ENCODE measurements at regions not wholly inside any gene's neighbourhood (a gene's known extent, or its start where the extent isn't known, plus 50 kb on each side); places are given as distances from the start of the nearest gene placed in this dataset.

- ATAC-seq, result no peak
- no peak for DNase-seq
- no peaks in the 10 kb centered on the region for H3K27me3 Mint-ChIP-seq
- no peaks in the 10 kb centered on the region for H3K4me1 Mint-ChIP-seq
- no peak overlapping the region for H3K4me3 Mint-ChIP-seq
- H3K36me3 Mint-ChIP-seq, result no peaks in the 10 kb centered on the region
- H3K27ac Mint-ChIP-seq, result no peak overlapping the region
- CTCF ChIA-PET, result no interaction called here
- no peaks in the 10 kb centered on the region for H3K9me3 Mint-ChIP-seq (ENCODE audit: low read depth)
These were observed 943.1 kb downstream of the ARAP2 start for GRCh38 chr4:35300996-35301774.

GRCh38 chr4:35315419-35315818 lies 928.9 kb downstream of the ARAP2 start:
- CTCF ChIA-PET, result no interaction called here

GRCh38 chr4:35325908-35326453 lies 918.3 kb downstream of the ARAP2 start:
- Mint-ChIP-seq H3K4me1 (no peaks in the 10 kb centered on the region), H3K36me3 (no peaks in the 10 kb centered on the region), H3K27me3 (no peaks in the 10 kb centered on the region), H3K4me3 (no peak overlapping the region), H3K9me3 (ENCODE audit: low read depth) (no peaks in the 10 kb centered on the region), H3K27ac (no peak overlapping the region)
- CTCF ChIA-PET, result no interaction called here
- no peak for DNase-seq
- no peak for ATAC-seq

More at GRCh38 chr4:35315419-35315818, 928.9 kb downstream of the ARAP2 start:
- no peaks in the 10 kb centered on the region for H3K36me3 Mint-ChIP-seq
- H3K27me3 Mint-ChIP-seq, result no peaks in the 10 kb centered on the region
- no peak overlapping the region for H3K4me3 Mint-ChIP-seq
- H3K27ac Mint-ChIP-seq, result no peak overlapping the region
- DNase-seq, result no peak
- H3K9me3 Mint-ChIP-seq (ENCODE audit: low read depth), result no peaks in the 10 kb centered on the region
- no peak for ATAC-seq
- H3K4me1 Mint-ChIP-seq, result no peaks in the 10 kb centered on the region

- CTCF ChIA-PET, result no interaction called here
- Mint-ChIP-seq H3K27me3 (no peaks in the 10 kb centered on the region), H3K4me1 (no peaks in the 10 kb centered on the region)
These were observed 901.5 kb downstream of the ARAP2 start for GRCh38 chr4:35342833-35343232.

GRCh38 chr4:35347276-35347675 lies 897.0 kb downstream of the ARAP2 start:
- CTCF ChIA-PET, result no interaction called here
- DNase-seq (no peak), ATAC-seq (no peak)
- Mint-ChIP-seq H3K9me3 (ENCODE audit: low read depth) (peaks cover 15% of the 10 kb centered on the region), H3K27ac (no peak overlapping the region), H3K36me3 (no peaks in the 10 kb centered on the region), H3K27me3 (no peaks in the 10 kb centered on the region), H3K4me1 (no peaks in the 10 kb centered on the region), H3K4me3 (no peak overlapping the region)

More at GRCh38 chr4:35342833-35343232, 901.5 kb downstream of the ARAP2 start:
- ATAC-seq, result no peak
- Mint-ChIP-seq H3K27ac (no peak overlapping the region), H3K9me3 (ENCODE audit: low read depth) (peaks cover under 1% of the 10 kb centered on the region), H3K4me3 (no peak overlapping the region), H3K36me3 (no peaks in the 10 kb centered on the region)
- DNase-seq, result no peak

- Mint-ChIP-seq H3K27me3 (no peaks in the 10 kb centered on the region), H3K27ac (no peak overlapping the region), H3K4me3 (no peak overlapping the region), H3K36me3 (no peaks in the 10 kb centered on the region), H3K4me1 (no peaks in the 10 kb centered on the region), H3K9me3 (ENCODE audit: low read depth) (peaks cover 11% of the 10 kb centered on the region)
- ATAC-seq, result no peak
- no peak for DNase-seq
- CTCF ChIA-PET, result no interaction called here
These were observed 886.2 kb downstream of the ARAP2 start for GRCh38 chr4:35358001-35358584.

- H3K9me3 Mint-ChIP-seq (ENCODE audit: low read depth), result peaks cover 10% of the 10 kb centered on the region
- no peaks in the 10 kb centered on the region for H3K27me3 Mint-ChIP-seq
- CTCF ChIA-PET, result no interaction called here
- no peak overlapping the region for H3K4me3 Mint-ChIP-seq
- DNase-seq (no peak), ATAC-seq (no peak)
- no peak overlapping the region for H3K27ac Mint-ChIP-seq
- H3K4me1 Mint-ChIP-seq, result no peaks in the 10 kb centered on the region
- no peaks in the 10 kb centered on the region for H3K36me3 Mint-ChIP-seq
These were observed 879.9 kb downstream of the ARAP2 start for GRCh38 chr4:35364321-35364870.

GRCh38 chr4:35365186-35365585 lies 879.1 kb downstream of the ARAP2 start:
- Mint-ChIP-seq H3K4me3 (no peak overlapping the region), H3K9me3 (ENCODE audit: low read depth) (peaks cover 8% of the 10 kb centered on the region), H3K27me3 (no peaks in the 10 kb centered on the region), H3K4me1 (no peaks in the 10 kb centered on the region), H3K27ac (no peak overlapping the region), H3K36me3 (no peaks in the 10 kb centered on the region)
- no peak for ATAC-seq
- no peak for DNase-seq
- CTCF ChIA-PET, result no interaction called here

- no peak for ATAC-seq
- no peak overlapping the region for H3K27ac Mint-ChIP-seq
- H3K27me3 Mint-ChIP-seq, result no peaks in the 10 kb centered on the region
- no peaks in the 10 kb centered on the region for H3K4me1 Mint-ChIP-seq
- no peaks in the 10 kb centered on the region for H3K36me3 Mint-ChIP-seq
- H3K4me3 Mint-ChIP-seq, result no peak overlapping the region
- no peaks in the 10 kb centered on the region for H3K9me3 Mint-ChIP-seq (ENCODE audit: low read depth)
- CTCF ChIA-PET, result no interaction called here
- DNase-seq, result no peak
These were observed 844.4 kb downstream of the ARAP2 start for GRCh38 chr4:35399912-35400311.

GRCh38 chr4:35423104-35423503 lies 821.2 kb downstream of the ARAP2 start:
- no peak overlapping the region for H3K27ac Mint-ChIP-seq
- H3K9me3 Mint-ChIP-seq (ENCODE audit: low read depth), result no peaks in the 10 kb centered on the region
- CTCF ChIA-PET, result no interaction called here
- no peaks in the 10 kb centered on the region for H3K4me1 Mint-ChIP-seq
- H3K27me3 Mint-ChIP-seq, result no peaks in the 10 kb centered on the region
- no peak overlapping the region for H3K4me3 Mint-ChIP-seq
- no peaks in the 10 kb centered on the region for H3K36me3 Mint-ChIP-seq
- no peak for DNase-seq
- no peak for ATAC-seq

GRCh38 chr4:35447474-35447873 lies 796.8 kb downstream of the ARAP2 start:
- ATAC-seq (no peak), DNase-seq (no peak)
- CTCF ChIA-PET, result no interaction called here
- no peaks in the 10 kb centered on the region for H3K36me3 Mint-ChIP-seq
- peaks cover 5% of the 10 kb centered on the region for H3K9me3 Mint-ChIP-seq (ENCODE audit: low read depth)
- H3K27me3 Mint-ChIP-seq, result no peaks in the 10 kb centered on the region
- H3K27ac Mint-ChIP-seq, result no peak overlapping the region
- no peaks in the 10 kb centered on the region for H3K4me1 Mint-ChIP-seq
- H3K4me3 Mint-ChIP-seq, result no peak overlapping the region

- Mint-ChIP-seq H3K4me3 (no peak overlapping the region), H3K27me3 (no peaks in the 10 kb centered on the region), H3K9me3 (ENCODE audit: low read depth) (peaks cover 2% of the 10 kb centered on the region), H3K36me3 (no peaks in the 10 kb centered on the region), H3K4me1 (no peaks in the 10 kb centered on the region), H3K27ac (no peak overlapping the region)
- DNase-seq (no peak), ATAC-seq (no peak)
- CTCF ChIA-PET, result no interaction called here
These were observed 785.3 kb downstream of the ARAP2 start for GRCh38 chr4:35459045-35459444.

GRCh38 chr4:35461931-35462659 lies 782.2 kb downstream of the ARAP2 start:
- Mint-ChIP-seq H3K4me3 (no peak overlapping the region), H3K36me3 (no peaks in the 10 kb centered on the region), H3K9me3 (ENCODE audit: low read depth) (peaks cover 1% of the 10 kb centered on the region), H3K4me1 (no peaks in the 10 kb centered on the region), H3K27me3 (no peaks in the 10 kb centered on the region), H3K27ac (no peak overlapping the region)
- DNase-seq (no peak), ATAC-seq (no peak)
- CTCF ChIA-PET, result no interaction called here
